HG03064 (cell line): ENCODE measurements at regions not wholly inside any gene's neighbourhood (a gene's known extent, or its start where the extent isn't known, plus 50 kb on each side); places are given as distances from the start of the nearest gene placed in this dataset.
"Not testable (repeated sequence)": the region's sequence is repeated elsewhere in the genome, so short reads cannot be mapped to it uniquely, and the experiment has no call there.

Source experiments
- ATAC-seq: cut with Tn5 transposase; IDR thresholded peaks from one replicate; pipeline ENCODE4 v1.9.1; 2021; ENCODE audit warnings: low read depth; ENCODE audit not compliant: unreplicated experiment

GRCh38 chr3:157859541-157859940, 246.7 kb downstream of the SHOX2 start:
- ATAC-seq: no peak

DNA sequence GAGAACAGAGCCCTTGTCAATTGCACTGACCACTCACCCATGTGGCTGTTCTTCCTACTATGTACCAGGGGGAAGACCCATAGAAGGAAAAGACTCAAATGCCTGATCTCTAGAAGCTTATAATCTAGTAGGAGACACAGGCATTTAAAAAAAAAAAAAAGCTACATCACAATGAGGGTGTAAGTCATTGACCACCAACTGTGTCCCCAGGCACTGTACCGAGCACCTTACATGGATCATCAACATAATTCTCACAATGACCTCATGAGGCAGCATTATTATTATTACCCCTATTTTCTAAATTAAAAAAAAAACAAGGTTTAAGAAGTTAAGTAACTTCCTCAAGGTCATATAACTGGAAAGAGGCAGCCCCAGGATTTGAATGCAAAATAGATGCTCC, 247.4 kb downstream of the SHOX2 start:
- no peak for ATAC-seq

DNA sequence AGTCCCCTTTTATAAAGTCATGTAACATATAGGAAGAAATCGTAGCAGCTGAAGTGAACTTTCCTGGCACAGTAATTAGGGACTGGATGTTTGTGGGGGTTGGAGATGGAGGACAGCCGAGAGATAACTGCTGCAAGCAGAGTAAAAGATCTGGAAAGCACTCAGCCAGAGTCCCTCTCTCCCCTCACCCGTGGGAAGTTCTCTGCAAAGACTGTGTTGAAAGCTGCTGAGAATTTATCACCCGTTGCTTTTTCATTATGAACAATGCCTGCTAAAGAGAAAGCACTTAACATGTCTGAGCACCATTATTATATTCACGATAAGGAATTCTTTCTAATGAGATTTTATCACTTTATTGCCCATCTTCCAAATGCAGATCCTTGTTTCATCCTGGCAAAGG, 248.8 kb downstream of the SHOX2 start:
- no peak for ATAC-seq

GRCh38 chr3:157856078-157856939, 249.9 kb downstream of the SHOX2 start:
- ATAC-seq: no peak

DNA sequence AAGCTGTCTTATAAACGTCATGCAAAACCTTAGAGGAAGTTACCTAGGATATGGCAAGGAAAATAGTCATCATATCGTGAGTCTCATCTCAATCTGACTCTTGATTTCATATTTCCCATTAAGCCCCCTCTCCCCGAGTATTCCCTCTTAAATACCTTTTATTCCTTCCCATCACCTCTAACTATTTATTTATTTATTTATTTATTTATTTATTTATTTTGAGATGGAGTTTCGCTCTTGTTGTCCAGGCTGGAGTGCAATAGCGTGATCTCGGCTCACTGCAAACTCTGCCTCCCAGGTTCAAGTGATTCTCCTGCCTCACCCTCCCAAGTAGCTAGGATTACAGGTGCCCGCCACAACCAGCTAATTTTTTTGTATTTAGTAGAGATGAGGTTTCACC, 260.4 kb downstream of the SHOX2 start:
- ATAC-seq: not testable (repeated sequence)

- no peak for ATAC-seq
These were observed 261.2 kb downstream of the SHOX2 start for GRCh38 chr3:157844800-157845565.

DNA sequence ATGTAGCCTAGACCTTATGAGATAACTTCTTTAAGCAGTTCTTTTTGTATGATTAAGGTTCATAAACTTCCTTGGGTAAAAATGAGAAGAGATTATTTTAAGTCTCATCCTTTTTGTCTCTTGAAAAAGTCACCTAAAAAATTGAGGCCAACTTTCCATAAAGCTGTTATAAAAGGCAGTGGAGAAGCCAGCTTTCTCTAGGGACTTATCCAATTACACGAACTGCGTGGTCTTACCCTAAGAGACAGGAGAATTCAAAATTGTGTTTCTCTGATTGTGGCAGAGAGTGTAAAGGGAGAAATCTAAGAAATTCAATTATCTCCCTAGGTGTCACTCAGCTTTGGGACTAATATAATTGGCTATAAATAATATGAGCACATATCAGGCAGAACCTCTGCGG, 262.0 kb downstream of the SHOX2 start:
- no peak for ATAC-seq

DNA sequence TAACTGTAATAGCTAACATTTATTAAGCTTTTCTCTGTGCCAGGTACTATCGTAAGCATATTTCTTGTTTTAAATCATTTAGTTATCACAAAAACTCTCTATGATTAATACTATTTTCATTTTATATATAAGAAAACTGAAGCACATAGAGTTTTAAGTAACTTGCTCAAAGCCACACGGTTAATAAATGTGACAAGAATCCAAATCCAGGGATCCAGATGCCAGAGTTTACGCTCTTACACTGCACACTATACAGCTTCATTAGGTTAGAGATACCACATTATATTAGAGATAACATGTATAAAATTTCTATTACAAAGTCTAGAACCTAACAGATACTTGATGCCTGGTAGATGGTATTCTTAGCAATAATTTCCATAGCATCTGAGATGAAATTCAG, 265.2 kb downstream of the SHOX2 start:
- no peak for ATAC-seq

DNA sequence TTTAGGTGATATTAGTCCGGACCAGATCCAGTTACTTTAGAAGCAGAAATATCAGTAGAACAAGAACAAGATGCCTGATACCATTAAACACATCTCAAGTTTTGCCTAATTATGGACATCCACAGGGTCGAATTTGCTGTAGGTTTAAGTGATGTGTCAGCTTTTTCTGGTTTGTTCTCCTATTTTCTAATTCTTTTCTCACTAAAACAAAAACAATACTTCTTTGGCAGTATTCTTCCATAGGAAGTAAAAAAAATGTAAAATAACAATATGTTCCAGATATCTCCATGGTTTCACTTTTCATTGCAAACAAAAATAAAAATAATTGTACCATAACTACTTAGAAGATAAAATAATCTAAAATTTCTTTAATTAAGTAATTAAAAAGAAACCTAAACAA, 265.7 kb downstream of the SHOX2 start:
- no peak for ATAC-seq

DNA sequence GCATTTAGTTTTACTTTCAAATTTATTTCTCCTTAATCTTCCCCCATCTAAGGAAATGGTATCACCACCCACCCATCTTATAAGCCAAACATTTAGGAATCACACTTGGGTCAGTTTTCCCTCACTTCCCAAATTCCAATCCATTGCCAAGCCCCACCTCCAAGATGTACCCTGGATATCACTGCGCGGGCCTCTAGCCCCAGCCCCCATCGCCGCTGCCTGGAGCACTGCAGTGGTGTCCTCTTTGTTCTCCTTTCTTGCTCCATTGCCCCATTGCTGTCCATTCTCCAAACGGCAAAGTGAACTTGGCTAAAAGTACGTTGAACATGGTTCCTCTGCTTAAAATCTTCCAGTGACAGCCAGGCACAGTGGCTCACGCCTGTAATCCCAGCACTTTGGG, 267.8 kb downstream of the SHOX2 start:
- ATAC-seq: no peak

- no peak for ATAC-seq
These were observed 268.9 kb downstream of the SHOX2 start for GRCh38 chr3:157837336-157837735.

GRCh38 chr3:157836022-157836421, 270.2 kb downstream of the SHOX2 start:
- no peak for ATAC-seq

- ATAC-seq: no peak
These were observed 273.6 kb downstream of the SHOX2 start for GRCh38 chr3:157832588-157832987.

- ATAC-seq: no peak
These were observed 275.5 kb downstream of the SHOX2 start for GRCh38 chr3:157830556-157831236.

DNA sequence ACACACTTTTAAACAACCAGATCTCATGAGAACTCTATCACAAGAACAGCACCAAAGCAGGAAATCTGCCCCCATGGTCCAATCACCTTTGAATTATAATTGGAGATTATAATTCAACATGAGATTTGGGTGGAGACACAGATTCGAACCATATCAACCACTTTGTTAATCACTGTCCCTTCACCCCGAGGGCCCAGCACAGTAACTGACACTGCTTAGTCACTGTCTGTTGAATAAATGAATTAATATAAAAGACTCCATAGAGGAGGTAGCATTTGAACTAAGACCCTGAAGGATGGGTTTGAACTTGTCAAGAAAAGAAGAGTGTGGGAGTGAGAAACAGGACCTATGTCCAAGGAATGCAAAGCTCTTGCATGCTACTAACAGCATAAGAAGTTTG, 276.4 kb downstream of the SHOX2 start:
- ATAC-seq: no peak

DNA sequence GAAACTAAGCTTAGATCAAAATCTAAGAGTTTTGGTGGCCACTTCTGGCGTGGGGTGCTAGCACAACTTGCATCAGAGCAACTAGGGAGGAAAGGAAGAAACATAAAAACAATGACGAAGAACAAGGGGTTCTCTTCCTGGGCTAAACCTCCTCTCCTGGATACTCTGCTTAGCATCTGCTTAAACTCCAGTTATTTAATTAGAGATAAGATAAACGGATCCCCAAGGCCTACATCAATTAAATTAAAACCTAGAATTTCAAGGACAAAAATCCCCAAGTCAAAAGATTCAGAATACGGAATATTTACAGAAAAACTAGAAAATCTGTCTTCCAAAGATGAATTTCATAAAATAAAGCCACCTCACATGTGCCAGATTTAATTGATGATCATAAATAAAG, 281.9 kb downstream of the SHOX2 start:
- no peak for ATAC-seq

DNA sequence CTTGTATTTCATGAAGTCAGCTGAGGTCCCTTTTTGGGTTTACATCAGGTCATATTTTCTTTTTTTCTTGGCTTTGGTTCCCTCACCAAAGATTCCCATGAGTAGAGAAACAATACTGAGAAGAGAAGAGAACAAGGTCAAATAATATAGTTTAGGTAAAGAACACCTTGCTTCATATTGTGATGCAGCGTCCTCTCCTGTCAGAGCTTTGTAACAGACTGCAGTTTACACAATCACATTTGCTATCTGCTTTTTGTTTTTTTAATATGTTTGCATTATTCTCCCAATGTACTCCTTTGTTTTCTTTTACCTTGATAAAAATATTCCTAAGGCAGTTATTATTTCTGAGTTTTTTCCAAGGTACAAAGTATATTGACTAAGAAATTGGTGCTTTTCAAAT, 283.2 kb downstream of the SHOX2 start:
- no peak for ATAC-seq

DNA sequence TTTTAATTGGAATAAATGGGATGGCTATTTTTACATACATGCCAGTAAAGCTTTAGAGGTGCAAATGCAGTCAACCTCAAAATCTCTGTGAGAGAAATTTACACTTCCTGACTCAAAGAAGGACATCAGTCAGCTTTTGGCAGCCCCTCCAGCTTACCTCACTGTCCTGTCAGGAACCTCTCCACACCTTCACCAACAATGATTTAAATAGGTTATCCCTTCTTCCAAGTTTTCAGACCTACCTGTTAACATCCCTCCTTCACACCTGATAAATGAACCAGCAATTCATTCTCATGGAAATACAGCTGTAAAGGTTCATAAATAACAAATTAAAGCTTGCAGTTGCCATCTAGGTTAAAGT, 286.1 kb downstream of the SHOX2 start:
- ATAC-seq: no peak

DNA sequence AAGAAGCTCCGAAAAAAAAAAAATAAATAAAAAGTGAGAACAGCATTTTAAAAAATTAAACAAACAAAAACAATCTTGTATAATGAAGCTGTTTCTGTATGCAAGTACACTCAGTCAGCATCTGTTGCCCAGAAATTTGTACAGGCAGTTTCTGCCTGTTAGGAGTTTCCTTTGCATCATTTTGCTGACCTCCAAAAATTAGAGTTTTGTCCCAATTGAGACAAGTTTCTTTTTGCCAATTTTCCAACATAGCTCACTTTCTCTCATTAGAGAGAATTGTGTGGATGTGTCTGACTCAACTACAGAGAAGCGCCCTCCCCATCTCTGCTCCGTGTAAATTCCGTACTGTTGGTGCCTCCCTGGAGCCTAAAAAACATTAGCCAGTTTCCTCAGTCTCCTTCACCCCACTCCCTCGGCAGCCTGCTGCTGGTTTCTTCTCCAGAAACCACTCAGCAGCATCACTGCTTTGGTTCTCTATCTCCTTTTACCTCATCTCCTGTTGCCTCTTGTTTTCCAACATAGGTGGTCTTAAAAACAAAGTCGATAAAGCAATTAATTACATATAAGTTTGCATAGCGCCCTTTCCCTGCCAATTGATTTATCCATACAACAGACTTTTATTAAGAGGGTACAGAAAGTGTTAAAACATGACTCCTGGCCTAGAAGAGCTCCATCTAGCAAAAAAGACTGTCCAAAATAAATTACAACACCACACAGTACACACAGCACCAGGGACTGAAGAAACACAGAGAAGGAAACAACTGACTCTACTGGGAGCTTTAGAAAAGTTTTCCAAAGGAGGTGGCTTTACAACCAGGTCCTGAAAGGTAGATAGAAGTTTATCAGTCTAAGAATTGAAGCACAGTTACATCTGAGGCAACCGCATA, 286.7 kb downstream of the SHOX2 start:
- no peak for ATAC-seq

DNA sequence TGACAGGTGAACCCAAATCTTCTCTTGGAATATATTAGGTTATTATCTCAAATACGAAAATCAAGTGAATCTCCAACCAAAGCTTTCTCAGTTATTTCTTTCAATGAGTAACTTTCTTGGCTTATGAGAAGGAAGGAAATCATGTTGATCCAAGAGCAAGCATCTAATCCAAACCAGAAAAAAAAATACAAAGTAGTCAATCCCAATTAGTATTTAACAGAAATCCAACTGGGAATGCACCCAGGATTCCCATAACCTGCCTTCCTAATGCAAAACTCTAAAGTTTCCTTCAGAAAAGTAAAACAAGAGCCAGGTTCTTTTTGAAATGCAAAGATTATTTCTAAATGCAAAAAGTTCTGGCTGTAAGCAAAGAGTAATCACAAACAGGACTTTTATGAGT, 289.3 kb downstream of the SHOX2 start:
- no peak for ATAC-seq
